ENCODE measurements at regions not wholly inside any gene's neighbourhood (a gene's known extent, or its start where the extent isn't known, plus 50 kb on each side); places are given as distances from the start of the nearest gene placed in this dataset.
A peak's percentile ranks its signal among the peaks of the same experiment; 100 is the strongest.

DNA sequence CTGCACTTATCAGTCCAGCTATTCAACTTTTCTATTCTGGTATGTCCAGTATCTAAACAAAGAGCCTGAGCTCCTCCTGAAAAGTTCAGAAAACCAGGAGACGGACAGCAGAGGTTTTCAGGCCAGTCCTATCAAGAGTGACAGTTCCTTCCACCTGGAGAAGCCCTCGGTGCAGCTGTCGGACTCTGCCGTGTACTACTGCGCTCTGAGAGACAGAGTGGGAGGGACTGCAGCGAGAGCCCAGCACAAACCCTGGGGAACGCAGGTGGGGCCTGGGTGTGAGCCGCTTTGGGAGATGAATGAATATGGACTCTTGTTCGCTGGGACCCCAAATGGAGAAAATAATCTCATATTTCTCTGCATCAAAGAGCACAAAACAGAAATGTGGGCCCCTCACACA is 329.8 kb upstream of the OR4E1 start:
- DNase-seq (ENCODE audit: low read depth in 4 of 4, low spot score in 1 of 4) = no peak

- DNase-seq (ENCODE audit: low read depth in 4 of 4, low spot score in 1 of 4) = peak; percentile 21 to 63 (median 46)
These were observed 329.3 kb upstream of the OR4E1 start for GRCh38 chr14:22002860-22003284.

- DNase-seq (ENCODE audit: low read depth in 4 of 4, low spot score in 1 of 4) = no peak
These were observed 325.8 kb upstream of the OR4E1 start for GRCh38 chr14:21999402-21999801.

DNA sequence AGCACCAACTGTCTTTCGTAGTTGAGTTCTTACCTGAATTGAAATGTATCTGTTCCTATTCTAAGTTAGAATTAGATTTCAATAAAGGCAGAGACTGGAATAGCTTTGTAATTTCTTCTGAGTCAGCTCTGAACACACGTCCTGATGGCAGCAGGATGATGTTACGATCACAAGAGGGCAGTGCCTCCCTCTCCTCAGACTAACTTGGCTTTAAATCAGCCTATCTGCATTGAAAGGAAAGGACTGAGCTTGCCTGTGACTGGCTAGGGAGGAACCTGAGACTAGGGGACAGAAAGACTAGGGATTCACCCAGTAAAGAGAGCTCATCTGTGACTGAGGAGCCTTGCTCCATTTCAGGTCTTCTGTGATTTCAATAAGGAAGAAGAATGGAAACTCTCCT is 323.7 kb upstream of the OR4E1 start:
- DNase-seq (ENCODE audit: low read depth in 4 of 4, low spot score in 1 of 4) = no peak

GRCh38 chr14:21995332-21995731 is 321.7 kb upstream of the OR4E1 start:
- no peak for DNase-seq (ENCODE audit: low read depth in 4 of 4, low spot score in 1 of 4)

- DNase-seq (ENCODE audit: low read depth in 4 of 4, low spot score in 1 of 4) = no peak
These were observed 320.2 kb upstream of the OR4E1 start for GRCh38 chr14:21993837-21994236.

DNA sequence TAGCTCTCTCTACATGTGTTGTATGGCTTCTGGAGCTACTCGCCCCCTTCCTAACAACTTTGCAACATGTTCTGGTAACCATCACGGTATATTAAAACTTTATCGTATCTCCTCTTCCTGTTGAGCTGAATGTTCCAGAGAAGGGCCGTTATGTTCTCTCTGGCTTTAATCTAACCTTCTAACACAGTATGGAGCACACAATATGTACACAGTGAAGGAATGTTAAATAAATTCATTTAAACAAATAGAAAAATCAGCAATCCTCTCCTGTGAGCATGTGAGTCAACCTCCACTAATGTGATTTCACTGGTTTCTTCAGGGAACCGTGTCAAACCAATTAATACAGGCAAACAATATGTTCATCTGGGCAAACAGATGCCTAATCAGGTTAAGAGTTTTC is 319.5 kb upstream of the OR4E1 start:
- no peak for DNase-seq (ENCODE audit: low read depth in 4 of 4, low spot score in 1 of 4)

GRCh38 chr14:21991130-21991529 is 317.5 kb upstream of the OR4E1 start:
- no peak for DNase-seq (ENCODE audit: low read depth in 4 of 4, low spot score in 1 of 4)

DNA sequence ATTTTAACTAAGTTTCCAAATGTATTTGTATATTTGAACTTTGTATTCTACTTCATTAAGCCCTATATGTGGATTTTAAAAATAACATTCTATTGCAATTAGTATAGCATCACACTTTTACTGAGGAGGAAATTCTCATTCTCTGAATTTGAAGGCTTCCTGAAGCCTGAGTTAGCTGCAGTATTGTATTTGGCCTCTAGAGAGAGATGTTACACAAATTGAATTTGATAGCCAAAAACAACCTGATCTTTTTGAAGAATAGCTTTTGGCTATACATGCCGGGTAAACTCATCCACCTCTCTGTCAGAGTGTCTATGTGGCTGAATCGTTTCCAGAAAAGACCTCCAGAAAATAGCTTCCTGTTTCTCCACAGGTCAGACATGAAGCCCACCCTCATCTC is 316.5 kb upstream of the OR4E1 start:
- DNase-seq (ENCODE audit: low read depth in 4 of 4, low spot score in 1 of 4) = no peak

DNA sequence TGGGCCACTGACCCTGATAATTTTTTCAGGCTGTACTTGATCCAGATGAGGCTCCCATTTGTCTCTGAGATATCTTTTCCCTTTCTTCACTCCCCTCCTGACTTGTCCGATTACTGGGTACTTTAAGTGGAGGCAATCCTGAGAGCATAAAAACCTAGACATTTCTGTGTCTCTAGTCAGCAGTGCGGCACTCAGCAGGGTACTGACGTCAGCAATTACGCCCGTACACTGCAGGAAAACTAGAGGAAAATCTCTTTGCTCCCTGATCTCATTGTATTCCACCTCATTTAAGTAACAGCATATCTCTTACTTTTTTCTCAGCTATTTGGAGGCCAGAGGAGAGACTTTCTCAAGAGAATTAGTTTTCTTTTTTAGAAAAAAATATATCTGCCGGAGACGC is 315.5 kb upstream of the OR4E1 start:
- DNase-seq (ENCODE audit: low read depth in 4 of 4, low spot score in 1 of 4) = no peak

DNA sequence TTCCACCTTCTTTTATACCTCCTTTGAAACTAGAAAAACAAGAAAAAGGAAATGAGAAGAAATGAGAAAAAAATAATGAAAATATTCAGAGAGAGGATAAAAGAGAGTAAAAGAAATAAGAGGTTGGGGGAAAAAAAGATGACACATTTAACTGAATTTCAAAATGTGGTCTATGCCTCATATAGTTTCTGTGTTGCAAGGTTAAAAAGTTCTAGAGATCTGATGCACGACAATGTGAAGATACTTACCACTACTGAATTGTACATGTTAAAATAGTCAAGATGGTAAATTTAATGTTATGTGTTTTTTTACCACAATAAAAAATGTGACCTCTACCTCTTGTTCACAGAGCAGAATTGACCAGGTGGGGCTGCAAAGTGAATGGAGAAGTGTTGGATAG is 314.8 kb upstream of the OR4E1 start:
- DNase-seq (ENCODE audit: low read depth in 4 of 4, low spot score in 1 of 4) = no peak

DNA sequence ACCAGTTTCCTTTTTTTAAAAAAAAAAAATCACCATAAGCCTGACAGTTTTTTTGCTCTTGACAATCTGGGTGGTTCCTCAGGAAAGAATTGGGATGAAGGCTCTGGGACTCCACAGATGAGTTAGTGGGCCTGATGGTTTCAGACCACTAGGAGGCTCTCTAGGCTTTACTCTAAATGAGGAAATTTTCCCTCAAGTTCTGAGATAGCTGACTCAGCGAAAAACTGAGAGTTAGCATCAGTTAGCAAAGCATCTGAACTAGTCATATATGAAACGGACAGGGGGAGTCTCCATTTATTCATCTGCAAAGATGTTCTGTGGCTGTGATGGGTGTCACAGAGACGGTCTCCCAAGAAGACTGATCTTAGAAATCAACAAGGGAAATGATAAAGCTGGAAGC is 314.3 kb upstream of the OR4E1 start:
- no peak for DNase-seq (ENCODE audit: low read depth in 4 of 4, low spot score in 1 of 4)

DNA sequence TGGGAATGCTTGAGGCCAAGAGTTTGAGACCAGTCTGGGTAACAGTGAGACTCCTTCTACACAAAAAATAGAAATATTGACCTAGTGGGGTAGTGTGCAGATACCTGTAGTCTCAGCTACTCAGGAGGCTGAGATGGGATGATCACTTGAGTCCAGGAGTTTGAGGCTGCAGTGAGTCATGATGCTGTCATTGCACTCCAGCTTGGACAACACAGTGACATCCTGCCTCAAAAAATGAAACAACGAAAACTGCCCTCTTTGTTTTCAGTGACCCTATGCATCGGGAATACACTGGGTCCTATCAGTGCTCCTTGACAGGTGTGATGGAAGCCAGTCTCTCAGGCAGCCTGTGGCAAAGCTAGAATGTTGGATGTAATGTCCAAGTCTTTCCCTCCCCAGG is 311.5 kb upstream of the OR4E1 start:
- DNase-seq (ENCODE audit: low read depth in 4 of 4, low spot score in 1 of 4) = no peak

DNA sequence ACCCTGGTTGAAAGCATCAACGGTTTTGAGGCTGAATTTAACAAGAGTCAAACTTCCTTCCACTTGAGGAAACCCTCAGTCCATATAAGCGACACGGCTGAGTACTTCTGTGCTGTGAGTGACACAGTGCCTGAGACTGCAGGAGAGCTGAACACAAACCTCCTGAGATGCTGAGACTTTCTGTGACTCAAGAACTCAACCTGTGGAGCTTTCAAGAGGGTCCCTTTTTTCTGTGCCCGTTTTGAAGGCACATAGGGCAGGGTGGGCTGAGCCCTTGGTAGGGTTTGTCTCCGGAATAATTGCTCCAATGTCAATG is 305.3 kb upstream of the OR4E1 start:
- no peak for DNase-seq (ENCODE audit: low read depth in 4 of 4, low spot score in 1 of 4)

- peak in 1 of 4 experiments; percentile 43 for DNase-seq (ENCODE audit: low read depth in 4 of 4, low spot score in 1 of 4)
These were observed 304.8 kb upstream of the OR4E1 start for GRCh38 chr14:21978184-21978998.

GRCh38 chr14:21974741-21975140 is 301.1 kb upstream of the OR4E1 start:
- no peak for DNase-seq (ENCODE audit: low read depth in 4 of 4, low spot score in 1 of 4)

- no peak for DNase-seq (ENCODE audit: low read depth in 4 of 4, low spot score in 1 of 4)
These were observed 291.4 kb upstream of the OR4E1 start for GRCh38 chr14:21965042-21965441.

GRCh38 chr14:21964180-21964579 is 290.6 kb upstream of the OR4E1 start:
- DNase-seq (ENCODE audit: low read depth in 4 of 4, low spot score in 1 of 4) = no peak

DNA sequence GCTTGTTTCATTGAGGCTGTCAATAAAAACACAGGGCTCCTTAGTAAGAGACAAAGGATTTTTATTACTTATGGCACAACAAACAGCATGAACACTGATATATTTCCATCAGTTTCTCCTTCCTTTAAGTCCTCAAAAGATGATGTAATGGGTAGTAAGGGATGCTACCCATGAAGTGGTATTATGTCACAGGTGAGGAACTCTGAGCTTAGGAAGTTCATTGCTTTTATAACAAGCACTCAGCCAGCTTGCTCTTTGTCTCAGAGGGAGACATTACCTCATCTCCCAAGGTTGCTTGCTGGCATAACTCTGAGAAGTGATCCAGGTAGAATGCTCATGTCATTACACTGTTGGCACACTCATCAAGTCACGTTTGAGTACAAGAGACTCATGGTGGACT is 287.0 kb upstream of the OR4E1 start:
- no peak for DNase-seq (ENCODE audit: low read depth in 4 of 4, low spot score in 1 of 4)

- no peak for DNase-seq (ENCODE audit: low read depth in 4 of 4, low spot score in 1 of 4)
These were observed 268.3 kb upstream of the OR4E1 start for GRCh38 chr14:21941885-21942284.

DNA sequence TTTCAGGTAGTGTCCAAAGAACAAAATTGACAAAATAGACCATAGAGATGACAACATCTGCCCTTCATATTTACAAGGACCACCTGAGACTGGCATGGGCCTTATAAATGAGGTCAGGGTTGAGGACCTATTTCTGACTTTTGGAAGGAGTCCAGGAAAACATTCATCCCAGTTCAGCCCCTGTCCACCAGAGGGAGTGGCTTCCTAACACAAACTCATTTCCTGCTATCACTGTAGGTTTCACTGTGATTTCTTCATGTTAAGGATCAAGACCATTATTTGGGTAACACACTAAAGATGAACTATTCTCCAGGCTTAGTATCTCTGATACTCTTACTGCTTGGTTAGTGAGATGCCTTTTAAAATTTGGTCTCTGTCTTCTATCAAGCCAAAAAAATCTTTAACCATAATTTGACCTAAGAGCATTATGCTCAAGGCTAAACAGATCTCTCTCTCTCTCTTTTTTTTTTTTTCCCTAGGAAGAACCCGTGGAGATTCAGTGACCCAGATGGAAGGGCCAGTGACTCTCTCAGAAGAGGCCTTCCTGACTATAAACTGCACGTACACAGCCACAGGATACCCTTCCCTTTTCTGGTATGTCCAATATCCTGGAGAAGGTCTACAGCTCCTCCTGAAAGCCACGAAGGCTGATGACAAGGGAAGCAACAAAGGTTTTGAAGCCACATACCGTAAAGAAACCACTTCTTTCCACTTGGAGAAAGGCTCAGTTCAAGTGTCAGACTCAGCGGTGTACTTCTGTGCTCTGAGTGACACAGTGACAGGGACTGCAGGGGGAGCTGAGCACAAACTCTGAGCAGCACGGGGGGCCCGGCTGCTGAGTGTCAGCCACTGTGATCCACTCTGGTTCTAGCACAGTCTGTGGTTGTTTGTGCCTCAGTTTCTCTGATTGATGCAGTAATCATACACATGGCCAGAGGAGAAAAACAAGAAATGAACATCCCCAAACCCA is 267.6 kb upstream of the OR4E1 start:
- no peak for DNase-seq (ENCODE audit: low read depth in 4 of 4, low spot score in 1 of 4)

- no peak for DNase-seq (ENCODE audit: low read depth in 4 of 4, low spot score in 1 of 4)
These were observed 266.2 kb upstream of the OR4E1 start for GRCh38 chr14:21939836-21940235.
